ENCODE measurements at regions not wholly inside any gene's neighbourhood (a gene's known extent, or its start where the extent isn't known, plus 50 kb on each side); places are given as distances from the start of the nearest gene placed in this dataset.

- no peak for TF ChIP-seq POU6F1 (CRISPR knock-in tag; IDR thresholded peaks at IDR 0.05; ENCODE audit: borderline replicate concordance, low read depth)
- TF ChIP-seq PATZ1 (CRISPR knock-in tag; IDR thresholded peaks at IDR 0.05; ENCODE audit: borderline replicate concordance), result no peak
- TF ChIP-seq GLIS3 (CRISPR knock-in tag; IDR thresholded peaks at IDR 0.05), result no peak
- no peak for TF ChIP-seq ARNTL (CRISPR knock-in tag; IDR thresholded peaks at IDR 0.05; ENCODE audit: borderline replicate concordance, low read depth)
Observed at GRCh38 chr13:60282186-60282585, 114.8 kb upstream of the TDRD3 start (continued).

DNA sequence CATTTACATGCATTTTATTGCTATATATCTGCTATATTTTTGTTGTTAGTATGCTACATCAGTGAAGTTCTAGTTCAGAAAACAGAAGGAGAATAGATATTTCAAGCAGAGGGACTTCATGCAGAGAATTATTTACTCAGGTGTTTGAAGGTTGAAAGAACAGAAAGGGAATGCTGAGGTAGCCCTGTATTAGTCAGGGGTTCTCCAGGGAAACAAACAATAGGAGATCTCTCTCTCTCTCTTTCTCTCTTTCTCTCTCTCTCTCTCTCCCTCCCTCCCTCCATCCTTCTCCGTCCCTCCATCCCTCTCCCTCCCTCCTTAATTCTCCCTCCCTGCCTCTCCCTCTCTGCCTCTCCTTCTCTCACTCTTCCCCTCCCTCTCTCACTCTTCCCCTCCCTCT is 114.3 kb upstream of the TDRD3 start:
- TF ChIP-seq TSHZ2 (CRISPR knock-in tag; IDR thresholded peaks at IDR 0.05) (no peak), GLIS3 (CRISPR knock-in tag; IDR thresholded peaks at IDR 0.05) (no peak), OSR1 (CRISPR knock-in tag; IDR thresholded peaks at IDR 0.05) (no peak), ISL1 (CRISPR knock-in tag; IDR thresholded peaks at IDR 0.05) (no peak), ZNF70 (CRISPR knock-in tag; IDR thresholded peaks at IDR 0.05) (no peak), PPARA (CRISPR knock-in tag; IDR thresholded peaks at IDR 0.05; ENCODE audit: borderline replicate concordance) (no peak), ZNF8 (CRISPR knock-in tag; IDR thresholded peaks at IDR 0.05) (no peak), ARNTL (CRISPR knock-in tag; IDR thresholded peaks at IDR 0.05; ENCODE audit: borderline replicate concordance, low read depth) (no peak), ZC3H10 (CRISPR knock-in tag; IDR thresholded peaks at IDR 0.05) (no peak), TCF4 (CRISPR knock-in tag; IDR thresholded peaks at IDR 0.05; ENCODE audit: borderline replicate concordance) (no peak), CSDC2 (CRISPR knock-in tag; IDR thresholded peaks at IDR 0.05) (no peak), ZFP3 (CRISPR knock-in tag; IDR thresholded peaks at IDR 0.05) (no peak), SNAI2 (CRISPR knock-in tag; IDR thresholded peaks at IDR 0.05) (no peak)
- no peak for ATAC-seq

DNA sequence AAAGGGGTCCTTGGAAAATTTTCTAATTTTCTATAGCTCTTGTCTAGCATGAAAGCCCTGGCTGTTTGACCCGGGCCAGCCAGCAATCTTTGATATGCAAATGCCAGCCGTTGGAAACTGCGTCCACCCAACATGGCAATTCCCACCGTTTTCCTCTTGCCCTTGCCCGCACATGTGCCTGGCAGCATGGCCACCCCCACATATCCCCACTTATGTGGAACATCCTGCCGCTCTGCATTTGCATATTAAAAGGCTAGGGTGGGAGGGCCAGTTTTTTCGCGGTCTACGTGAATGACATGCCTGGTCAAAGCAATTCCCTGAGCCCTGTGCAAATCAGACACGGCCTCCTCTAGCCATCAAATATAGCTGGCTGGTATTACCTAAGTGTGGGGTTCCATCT is 110.3 kb upstream of the TDRD3 start:
- no peak for ATAC-seq
- TF ChIP-seq CSDC2 (CRISPR knock-in tag; IDR thresholded peaks at IDR 0.05) (no peak), RARB (CRISPR knock-in tag; IDR thresholded peaks at IDR 0.05) (no peak), ARNTL (CRISPR knock-in tag; IDR thresholded peaks at IDR 0.05; ENCODE audit: borderline replicate concordance, low read depth) (no peak), TCF4 (CRISPR knock-in tag; IDR thresholded peaks at IDR 0.05; ENCODE audit: borderline replicate concordance) (no peak), ZC3H10 (CRISPR knock-in tag; IDR thresholded peaks at IDR 0.05) (no peak), ZFP30 (CRISPR knock-in tag; IDR thresholded peaks at IDR 0.05) (no peak), TSHZ2 (CRISPR knock-in tag; IDR thresholded peaks at IDR 0.05) (no peak)
- TF ChIP-seq, protein P1, sequence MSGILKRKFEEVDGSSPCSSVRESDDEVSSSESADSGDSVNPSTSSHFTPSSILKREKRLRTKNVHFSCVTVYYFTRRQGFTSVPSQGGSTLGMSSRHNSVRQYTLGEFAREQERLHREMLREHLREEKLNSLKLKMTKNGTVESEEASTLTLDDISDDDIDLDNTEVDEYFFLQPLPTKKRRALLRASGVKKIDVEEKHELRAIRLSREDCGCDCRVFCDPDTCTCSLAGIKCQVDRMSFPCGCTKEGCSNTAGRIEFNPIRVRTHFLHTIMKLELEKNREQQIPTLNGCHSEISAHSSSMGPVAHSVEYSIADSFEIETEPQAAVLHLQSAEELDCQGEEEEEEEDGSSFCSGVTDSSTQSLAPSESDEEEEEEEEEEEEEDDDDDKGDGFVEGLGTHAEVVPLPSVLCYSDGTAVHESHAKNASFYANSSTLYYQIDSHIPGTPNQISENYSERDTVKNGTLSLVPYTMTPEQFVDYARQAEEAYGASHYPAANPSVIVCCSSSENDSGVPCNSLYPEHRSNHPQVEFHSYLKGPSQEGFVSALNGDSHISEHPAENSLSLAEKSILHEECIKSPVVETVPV (CRISPR knock-in tag; IDR thresholded peaks at IDR 0.05), result no peak
